ENCODE measurements at regions not wholly inside any gene's neighbourhood (a gene's known extent, or its start where the extent isn't known, plus 50 kb on each side); places are given as distances from the start of the nearest gene placed in this dataset.
"Not testable (repeated sequence)": the region's sequence is repeated elsewhere in the genome, so short reads cannot be mapped to it uniquely, and the experiment has no call there.

- FAIRE-seq, CTCF ChIA-PET, H3K4me1 ChIP-seq, H3K9me3 ChIP-seq, POLR2A ChIA-PET: not testable (repeated sequence)
- Histone ChIP-seq H3K4me3 (peak overlapping the region; percentile 45), H3K4me2 (peak overlapping the region; percentile 59), H3K27ac (peak overlapping the region; percentile 68 to 87)
- DNase-seq (ENCODE audit: low read depth in 1 of 2, low spot score in 1 of 2) (peak in 1 of 2 experiments; percentile 43), ATAC-seq (peak; percentile 98 to 99)
- 2% methylated on average over 7 of the region's 61 CpGs for WGBS (ENCODE audit: missing lambda C conversion rate)
- TF ChIP-seq PHF8 (IDR thresholded peaks at IDR 0.05; ENCODE audit: borderline replicate concordance, low read depth): peak; percentile 30; the same call in 1 of the 2 replicates
Observed at GRCh38 chr15:32536507-32537172, 56.6 kb upstream of the GOLGA8N start.

GRCh38 chr15:32536057-32536493 is 57.2 kb upstream of the GOLGA8N start:
- ATAC-seq: peak; percentile 41 to 80
- H3K4me2 ChIP-seq; POLR2A ChIA-PET; FAIRE-seq; H3K9me3 ChIP-seq; H3K4me3 ChIP-seq; H3K4me1 ChIP-seq; CTCF ChIA-PET; H3K27ac ChIP-seq; DNase-seq (ENCODE audit: low read depth in 1 of 2, low spot score in 1 of 2): not testable (repeated sequence)
- no CpG with 5 or more reads among the region's 55 CpGs for WGBS (ENCODE audit: missing lambda C conversion rate)

- H3K4me3 ChIP-seq; H3K27ac ChIP-seq; POLR2A ChIA-PET; DNase-seq (ENCODE audit: low read depth in 1 of 2, low spot score in 1 of 2); ATAC-seq; H3K4me2 ChIP-seq; CTCF ChIA-PET; FAIRE-seq; H3K9me3 ChIP-seq; H3K4me1 ChIP-seq: not testable (repeated sequence)
- WGBS (ENCODE audit: missing lambda C conversion rate): no CpG with 5 or more reads among the region's 10 CpGs
Observed at GRCh38 chr15:32535150-32535898, 57.9 kb upstream of the GOLGA8N start.

GRCh38 chr15:32522900-32523299 is 67.5 kb upstream of the GOLGA8O start:
- ATAC-seq; FAIRE-seq; CTCF ChIA-PET; H3K4me3 ChIP-seq; H3K4me1 ChIP-seq; POLR2A ChIA-PET; H3K27ac ChIP-seq; DNase-seq (ENCODE audit: low read depth in 1 of 2, low spot score in 1 of 2); H3K9me3 ChIP-seq: not testable (repeated sequence)
- H3K4me2 ChIP-seq: peak overlapping the region; percentile 38; the same call in 1 of the 3 replicates
- 63% methylated on average over 6 of the region's 6 CpGs for WGBS (ENCODE audit: missing lambda C conversion rate)

- WGBS (ENCODE audit: missing lambda C conversion rate): 88% methylated on average over 9 of the region's 9 CpGs
- H3K4me3 ChIP-seq; DNase-seq (ENCODE audit: low read depth in 1 of 2, low spot score in 1 of 2); H3K9me3 ChIP-seq; FAIRE-seq; CTCF ChIA-PET; ATAC-seq; POLR2A ChIA-PET; H3K27ac ChIP-seq; H3K4me2 ChIP-seq; H3K4me1 ChIP-seq: not testable (repeated sequence)
Observed at GRCh38 chr15:32522421-32522820, 67.0 kb upstream of the GOLGA8O start.

- H3K4me1 ChIP-seq; H3K4me3 ChIP-seq; H3K4me2 ChIP-seq; DNase-seq (ENCODE audit: low read depth in 1 of 2, low spot score in 1 of 2); H3K9me3 ChIP-seq; FAIRE-seq; H3K27ac ChIP-seq; POLR2A ChIA-PET; ATAC-seq; CTCF ChIA-PET: not testable (repeated sequence)
- WGBS (ENCODE audit: missing lambda C conversion rate): 88% methylated on average over 7 of the region's 7 CpGs
Observed at GRCh38 chr15:32518976-32519375, 63.5 kb upstream of the GOLGA8O start.

- H3K4me3 ChIP-seq; H3K4me1 ChIP-seq; CTCF ChIA-PET; H3K27ac ChIP-seq; ATAC-seq; DNase-seq (ENCODE audit: low read depth in 1 of 2, low spot score in 1 of 2); FAIRE-seq; POLR2A ChIA-PET; H3K9me3 ChIP-seq; H3K4me2 ChIP-seq: not testable (repeated sequence)
- WGBS (ENCODE audit: missing lambda C conversion rate): 88% methylated on average over 20 of the region's 20 CpGs
Observed at GRCh38 chr15:32518013-32518412, 62.6 kb upstream of the GOLGA8O start.

GRCh38 chr15:32516954-32517353 is 61.5 kb upstream of the GOLGA8O start:
- H3K27ac ChIP-seq; ATAC-seq; POLR2A ChIA-PET; H3K4me2 ChIP-seq; DNase-seq (ENCODE audit: low read depth in 1 of 2, low spot score in 1 of 2); H3K4me3 ChIP-seq; H3K9me3 ChIP-seq; FAIRE-seq; CTCF ChIA-PET; H3K4me1 ChIP-seq; TF ChIP-seq FOSL2 (IDR thresholded peaks at IDR 0.05): not testable (repeated sequence)
- WGBS (ENCODE audit: missing lambda C conversion rate): 24% methylated on average over 1 of the region's 1 CpG
- peak; percentile 63 for TF ChIP-seq FOSL2 (CRISPR knock-in tag; IDR thresholded peaks at IDR 0.05)

GRCh38 chr15:32513378-32513777 is 57.9 kb upstream of the GOLGA8O start:
- H3K4me3 ChIP-seq; H3K9me3 ChIP-seq; FAIRE-seq; CTCF ChIA-PET; H3K27ac ChIP-seq; DNase-seq (ENCODE audit: low read depth in 1 of 2, low spot score in 1 of 2); ATAC-seq; POLR2A ChIA-PET; H3K4me1 ChIP-seq; H3K4me2 ChIP-seq: not testable (repeated sequence)

- H3K4me3 ChIP-seq; DNase-seq (ENCODE audit: low read depth in 1 of 2, low spot score in 1 of 2); H3K27ac ChIP-seq; POLR2A ChIA-PET; H3K9me3 ChIP-seq; H3K4me2 ChIP-seq; CTCF ChIA-PET; ATAC-seq; H3K4me1 ChIP-seq: not testable (repeated sequence)
- FAIRE-seq: peak; percentile 61
Observed at GRCh38 chr15:32510027-32510426, 54.6 kb upstream of the GOLGA8O start.

- ATAC-seq; H3K4me2 ChIP-seq; DNase-seq (ENCODE audit: low read depth in 1 of 2, low spot score in 1 of 2); H3K4me1 ChIP-seq; CTCF ChIA-PET; FAIRE-seq; H3K27ac ChIP-seq; H3K4me3 ChIP-seq; POLR2A ChIA-PET; H3K9me3 ChIP-seq: not testable (repeated sequence)
- no CpG with 5 or more reads among the region's 7 CpGs for WGBS (ENCODE audit: missing lambda C conversion rate)
Observed at GRCh38 chr15:32508081-32508480, 52.6 kb upstream of the GOLGA8O start.
